ENCODE measurements at regions not wholly inside any gene's neighbourhood (a gene's known extent, or its start where the extent isn't known, plus 50 kb on each side); places are given as distances from the start of the nearest gene placed in this dataset.

GRCh38 chr10:21071001-21071673 lies 174.0 kb upstream of the NEBL start:
- ChIA-PET CTCF (no interaction called here), POLR2A (no interaction called here)
- no peak for TF ChIP-seq CTCF (IDR thresholded peaks at IDR 0.05; ENCODE audit: control extremely low read depth, extremely low read depth, low read depth, missing control alignments)
- DNase-seq (ENCODE audit: extremely low spot score), result no peak

GRCh38 chr10:21069929-21070700 lies 173.0 kb upstream of the NEBL start:
- no peak for TF ChIP-seq CTCF (IDR thresholded peaks at IDR 0.05; ENCODE audit: control extremely low read depth, extremely low read depth, low read depth, missing control alignments)
- DNase-seq (ENCODE audit: extremely low spot score), result no peak
- ChIA-PET POLR2A (no interaction called here), CTCF (no interaction called here)

- TF ChIP-seq CTCF (IDR thresholded peaks at IDR 0.05; ENCODE audit: control extremely low read depth, extremely low read depth, low read depth, missing control alignments), result no peak
- DNase-seq (ENCODE audit: extremely low spot score), result no peak
- ChIA-PET CTCF (interaction anchor here (2.7 kb wide), 1 partner anchor 10 kb away, joined by 15 read pairs; no protein-coding TSS in a partner anchor), POLR2A (no interaction called here)
Measured at GRCh38 chr10:21069278-21069677, 172.2 kb upstream of the NEBL start.

GRCh38 chr10:21068026-21068656 lies 171.0 kb upstream of the NEBL start:
- ChIA-PET POLR2A (no interaction called here), CTCF (interaction anchor here (0.9 to 2.7 kb wide), 3 partner anchors 8 to 11 kb away, joined by 3 to 15 read pairs (median 5); no protein-coding TSS in a partner anchor)
- DNase-seq (ENCODE audit: extremely low spot score), result no peak
- no peak for TF ChIP-seq CTCF (IDR thresholded peaks at IDR 0.05; ENCODE audit: control extremely low read depth, extremely low read depth, low read depth, missing control alignments)

- POLR2A ChIA-PET, result no interaction called here
- TF ChIP-seq CTCF (IDR thresholded peaks at IDR 0.05; ENCODE audit: control extremely low read depth, extremely low read depth, low read depth, missing control alignments), result no peak
- no peak for DNase-seq (ENCODE audit: extremely low spot score)
- CTCF ChIA-PET, result interaction anchor here (1.3 to 1.5 kb wide), 3 partner anchors 9 to 32 kb away, joined by 3 to 6 read pairs (median 3); no protein-coding TSS in a partner anchor
Measured at GRCh38 chr10:21065621-21066248, 168.6 kb upstream of the NEBL start.

- ChIA-PET CTCF (interaction anchor here (2.3 kb wide), 1 partner anchor 16 kb away, joined by 8 read pairs; no protein-coding TSS in a partner anchor), POLR2A (no interaction called here)
- no peak for DNase-seq (ENCODE audit: extremely low spot score)
- TF ChIP-seq CTCF (IDR thresholded peaks at IDR 0.05; ENCODE audit: control extremely low read depth, extremely low read depth, low read depth, missing control alignments), result no peak
Measured at GRCh38 chr10:21061982-21062381, 164.9 kb upstream of the NEBL start.

All from GM10248 (cell line).